Neutrophil (primary cell): ENCODE measurements at regions not wholly inside any gene's neighbourhood (a gene's known extent, or its start where the extent isn't known, plus 50 kb on each side); places are given as distances from the start of the nearest gene placed in this dataset.
"Not testable (repeated sequence)": the region's sequence is repeated elsewhere in the genome, so short reads cannot be mapped to it uniquely, and the experiment has no call there.

Experiments
- H3K27ac ChIP-seq: fragments of 200-600 bp; sonication (generic); 2 replicates; pipeline ENCODE4 v1.5.1; 2016; ENCODE audit warnings: mild to moderate bottlenecking, moderate library complexity
- H3K27me3 ChIP-seq: fragments of 200-600 bp; sonication (generic); 2 replicates; pipeline ENCODE4 v1.6.0; 2016; ENCODE audit warnings: mild to moderate bottlenecking
- H3K36me3 ChIP-seq: fragments of 200-600 bp; sonication (generic); 2 replicates; pipeline ENCODE4 v1.5.1; 2017
- H3K4me1 ChIP-seq, 2 experiments: fragments of 200-600 bp in 1 of 2; sonication (generic) in 1 of 2; 1 replicate in 1 of 2; 2 replicates in 1 of 2; pipeline versions ENCODE4 v1.5.1 to v1.6.1; 2013 to 2016; ENCODE audit warnings: low read depth in 1 of 2, low read length in 1 of 2, mild to moderate bottlenecking in 1 of 2, moderate library complexity in 1 of 2; ENCODE audit not compliant: control insufficient read depth in 1 of 2, insufficient read depth in 1 of 2
- H3K4me3 ChIP-seq, 2 experiments: fragments of 200-600 bp in 1 of 2; sonication (generic) in 1 of 2; 1 replicate in 1 of 2; 2 replicates in 1 of 2; pipeline ENCODE4 v1.5.1; 2013 to 2016; ENCODE audit warnings: low read depth in 1 of 2, low read length in 1 of 2, mild to moderate bottlenecking in 1 of 2, moderate library complexity in 1 of 2
- H3K9me3 ChIP-seq: fragments of 200-600 bp; sonication (generic); 2 replicates; pipeline ENCODE4 v1.5.1; 2016
- TF ChIP-seq, protein P1 (sequence below): fragments of 200-600 bp; sonication (generic); IDR thresholded peaks from 2 replicates; pipeline ENCODE4 v1.5.1; 2016; ENCODE audit warnings: antibody characterized with exemption

DNA sequence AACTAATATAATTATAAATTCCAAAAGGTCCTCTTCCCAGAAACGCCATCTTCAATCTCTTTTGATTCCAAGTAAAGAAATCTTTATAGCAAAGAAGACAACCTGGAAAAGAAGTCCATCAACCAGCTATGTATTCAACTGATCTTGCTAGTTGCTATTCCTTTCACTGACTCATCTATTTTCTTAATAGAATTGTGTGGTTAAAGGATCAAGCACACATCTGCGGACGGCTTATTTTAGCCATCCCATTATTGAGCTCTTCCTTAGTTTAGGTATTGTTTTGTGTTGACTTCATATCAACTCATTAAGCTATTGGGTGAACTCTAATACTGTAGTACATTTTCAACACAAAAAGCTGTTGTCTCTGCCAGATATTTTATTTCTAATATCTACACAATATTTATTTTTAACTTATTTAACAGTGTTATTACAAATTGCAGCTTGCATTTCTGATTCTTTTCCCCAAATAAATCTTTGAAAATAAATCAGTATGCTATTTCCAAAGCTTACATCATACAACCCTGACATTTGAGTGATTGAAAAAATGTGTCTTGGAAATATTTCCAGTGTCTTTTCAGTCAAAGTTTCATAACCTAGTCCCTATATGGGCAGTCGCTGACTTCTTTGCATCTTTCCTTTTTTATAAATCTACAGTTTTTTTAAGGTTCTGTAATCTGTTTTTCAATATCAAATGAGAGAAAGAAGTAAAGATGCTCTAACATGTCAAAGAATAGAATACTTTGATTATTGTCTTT lies 158.8 kb upstream of the SPRY2 start:
- no peak overlapping the region for H3K27ac ChIP-seq
- no peaks in the 10 kb centered on the region for H3K4me1 ChIP-seq
- no peaks in the 10 kb centered on the region for H3K9me3 ChIP-seq
- H3K27me3 ChIP-seq: no peaks in the 10 kb centered on the region
- TF ChIP-seq, protein P1, sequence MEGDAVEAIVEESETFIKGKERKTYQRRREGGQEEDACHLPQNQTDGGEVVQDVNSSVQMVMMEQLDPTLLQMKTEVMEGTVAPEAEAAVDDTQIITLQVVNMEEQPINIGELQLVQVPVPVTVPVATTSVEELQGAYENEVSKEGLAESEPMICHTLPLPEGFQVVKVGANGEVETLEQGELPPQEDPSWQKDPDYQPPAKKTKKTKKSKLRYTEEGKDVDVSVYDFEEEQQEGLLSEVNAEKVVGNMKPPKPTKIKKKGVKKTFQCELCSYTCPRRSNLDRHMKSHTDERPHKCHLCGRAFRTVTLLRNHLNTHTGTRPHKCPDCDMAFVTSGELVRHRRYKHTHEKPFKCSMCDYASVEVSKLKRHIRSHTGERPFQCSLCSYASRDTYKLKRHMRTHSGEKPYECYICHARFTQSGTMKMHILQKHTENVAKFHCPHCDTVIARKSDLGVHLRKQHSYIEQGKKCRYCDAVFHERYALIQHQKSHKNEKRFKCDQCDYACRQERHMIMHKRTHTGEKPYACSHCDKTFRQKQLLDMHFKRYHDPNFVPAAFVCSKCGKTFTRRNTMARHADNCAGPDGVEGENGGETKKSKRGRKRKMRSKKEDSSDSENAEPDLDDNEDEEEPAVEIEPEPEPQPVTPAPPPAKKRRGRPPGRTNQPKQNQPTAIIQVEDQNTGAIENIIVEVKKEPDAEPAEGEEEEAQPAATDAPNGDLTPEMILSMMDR: no peak
- H3K4me3 ChIP-seq: no peak overlapping the region
- no peaks in the 10 kb centered on the region for H3K36me3 ChIP-seq

DNA sequence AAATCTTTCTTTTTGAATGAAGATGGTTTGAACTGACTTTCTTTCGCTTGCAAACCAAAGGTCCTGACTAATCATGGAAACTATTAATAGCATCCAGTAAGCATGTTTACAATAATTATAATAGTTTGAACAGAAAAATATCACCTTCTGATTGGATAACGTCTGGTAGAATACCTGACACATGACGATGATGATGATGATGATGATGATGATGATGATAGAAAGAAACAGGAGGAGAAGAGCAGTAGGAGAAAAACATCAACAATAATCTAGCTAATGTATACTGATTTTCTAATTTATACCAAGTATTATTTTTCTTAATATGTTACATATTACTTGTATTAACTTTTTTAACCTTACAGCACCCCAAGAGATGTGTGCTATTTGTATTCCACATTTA lies 157.5 kb upstream of the SPRY2 start:
- Histone ChIP-seq H3K4me1 (no peaks in the 10 kb centered on the region), H3K9me3 (no peaks in the 10 kb centered on the region), H3K27me3 (no peaks in the 10 kb centered on the region), H3K27ac (no peak overlapping the region), H3K4me3 (no peak overlapping the region), H3K36me3 (no peaks in the 10 kb centered on the region)
- TF ChIP-seq, protein P1: no peak

DNA sequence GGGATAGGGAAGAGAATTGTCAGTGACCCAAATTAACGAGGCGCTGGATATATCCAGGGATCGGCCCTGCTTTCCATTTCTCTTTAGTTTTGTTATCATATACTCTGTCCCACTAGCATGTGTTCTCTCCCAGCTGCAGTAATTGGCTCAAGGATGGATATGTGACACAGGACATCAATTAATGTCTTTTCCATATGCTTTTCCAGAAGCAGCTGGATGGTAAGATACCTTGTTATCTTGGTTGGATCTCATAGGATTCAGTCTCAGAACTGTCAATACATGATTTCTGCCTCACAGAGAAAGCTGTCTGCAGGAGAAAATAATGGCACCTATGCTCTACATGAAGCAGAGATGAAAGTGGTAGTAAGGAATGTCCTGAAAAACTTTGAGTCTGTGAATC lies 157.1 kb upstream of the SPRY2 start:
- TF ChIP-seq, protein P1: no peak
- no peak overlapping the region for H3K4me3 ChIP-seq
- H3K27ac ChIP-seq: no peak overlapping the region

DNA sequence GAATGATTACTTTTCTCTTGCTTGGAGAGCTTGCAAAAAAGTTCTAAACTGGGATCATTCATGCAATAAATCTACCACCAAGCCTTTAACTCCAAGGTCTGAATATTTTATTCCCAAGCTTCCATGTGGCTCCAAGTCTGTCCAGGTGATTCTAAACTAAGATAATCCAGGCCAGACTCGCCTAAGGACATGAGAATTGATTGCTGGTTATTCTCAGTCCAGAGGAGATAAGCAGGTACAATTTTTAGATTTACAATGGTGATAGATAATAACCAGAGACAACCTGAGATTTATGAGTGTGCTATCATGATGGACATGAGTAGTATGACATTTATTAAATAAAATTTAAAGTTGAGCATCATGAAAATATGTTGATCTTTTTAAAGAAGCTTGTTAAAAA lies 156.5 kb upstream of the SPRY2 start:
- Histone ChIP-seq H3K9me3 (no peaks in the 10 kb centered on the region), H3K4me3 (no peak overlapping the region), H3K27me3 (no peaks in the 10 kb centered on the region), H3K4me1 (no peaks in the 10 kb centered on the region), H3K27ac (no peak overlapping the region), H3K36me3 (no peaks in the 10 kb centered on the region)
- TF ChIP-seq, protein P1: no peak

More for the DNA sequence above, 157.1 kb upstream of the SPRY2 start:
- Histone ChIP-seq H3K9me3 (no peaks in the 10 kb centered on the region), H3K27me3 (no peaks in the 10 kb centered on the region), H3K4me1 (no peaks in the 10 kb centered on the region), H3K36me3 (no peaks in the 10 kb centered on the region)

DNA sequence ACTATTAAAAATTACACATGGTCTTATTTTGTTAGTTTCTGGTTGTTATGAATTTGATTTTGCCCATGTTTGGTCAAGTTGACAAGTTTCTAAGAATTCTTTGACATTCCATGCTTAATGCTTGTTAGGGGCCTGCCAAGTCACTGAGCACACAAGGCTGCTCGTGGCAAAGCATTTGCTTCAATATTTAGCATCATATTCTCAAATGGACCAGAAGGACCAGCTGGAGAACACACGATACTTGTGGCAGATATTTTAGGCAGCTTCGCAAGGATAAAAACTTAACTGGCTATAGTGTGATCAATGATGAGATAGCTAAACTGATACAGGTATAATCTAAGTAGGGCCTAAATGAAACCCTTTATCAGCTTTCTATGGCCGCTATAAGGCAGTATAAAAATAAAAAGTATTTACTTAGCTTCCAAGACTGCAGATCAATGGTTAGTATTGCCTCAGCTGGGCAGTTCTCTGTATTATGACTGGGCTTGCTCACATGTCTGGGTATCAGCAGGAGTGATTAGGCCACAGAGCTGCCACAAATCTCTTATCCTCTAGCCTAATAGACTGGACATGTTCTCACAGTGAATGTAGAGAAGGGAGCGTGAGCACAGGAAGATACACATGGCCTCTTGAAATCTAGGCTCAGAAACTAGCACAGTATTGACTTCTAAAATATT lies 155.9 kb upstream of the SPRY2 start:
- no peaks in the 10 kb centered on the region for H3K9me3 ChIP-seq
- H3K4me3 ChIP-seq: no peak overlapping the region
- H3K27ac ChIP-seq: no peak overlapping the region
- H3K36me3 ChIP-seq: no peaks in the 10 kb centered on the region
- H3K4me1 ChIP-seq: no peaks in the 10 kb centered on the region
- TF ChIP-seq, protein P1: no peak
- H3K27me3 ChIP-seq: no peaks in the 10 kb centered on the region

DNA sequence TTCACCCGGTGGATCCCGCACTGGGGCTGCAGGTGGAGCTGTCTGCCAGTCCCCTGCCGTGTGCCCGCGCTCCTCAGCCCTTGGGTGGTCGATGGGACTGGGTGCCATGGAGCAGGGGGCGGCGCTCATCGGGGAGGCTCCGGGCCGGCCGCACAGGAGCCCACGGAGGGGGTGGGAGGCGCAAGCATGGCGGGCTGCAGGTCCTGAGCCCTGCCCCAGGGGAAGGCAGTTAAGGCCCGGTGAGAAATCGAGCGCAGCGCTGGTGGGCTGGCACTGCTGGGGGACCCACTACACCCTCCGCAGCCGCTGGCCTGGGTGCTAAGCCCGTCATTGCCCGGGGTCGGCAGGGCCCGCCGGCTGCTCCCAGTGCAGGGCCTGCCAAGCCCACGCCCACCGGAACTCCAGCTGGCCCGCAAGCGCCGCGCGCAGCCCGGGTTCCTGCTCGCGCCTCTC lies 149.6 kb upstream of the SPRY2 start:
- not testable (repeated sequence) for H3K27ac ChIP-seq, H3K9me3 ChIP-seq, H3K36me3 ChIP-seq, H3K4me3 ChIP-seq, H3K27me3 ChIP-seq, H3K4me1 ChIP-seq
